ENCODE measurements at regions not wholly inside any gene's neighbourhood (a gene's known extent, or its start where the extent isn't known, plus 50 kb on each side); places are given as distances from the start of the nearest gene placed in this dataset.

DNA sequence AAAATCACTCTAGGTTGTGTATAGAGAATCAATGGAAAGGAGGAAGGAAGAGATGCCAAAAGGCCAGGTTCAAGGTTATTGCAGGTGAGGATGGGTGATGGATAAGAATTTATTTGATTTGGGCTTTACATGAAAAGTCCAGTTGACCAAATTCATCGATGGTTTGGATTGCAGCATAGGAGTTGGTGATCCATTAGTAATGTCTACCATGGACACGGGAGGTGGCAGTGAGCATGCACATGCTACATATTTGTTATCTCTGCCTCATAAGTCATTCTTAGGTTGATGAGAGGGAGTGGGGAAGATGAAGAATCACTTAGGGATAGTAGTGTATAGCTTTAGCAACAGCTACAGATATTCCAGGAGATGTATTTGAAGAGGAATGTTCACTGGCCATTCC is 211.4 kb downstream of the PHETA1 start (continued):
- no peak for TF ChIP-seq CTCF (conservative IDR thresholded peaks at IDR 0.05; ENCODE audit: low read depth in 2 of 2)

DNA sequence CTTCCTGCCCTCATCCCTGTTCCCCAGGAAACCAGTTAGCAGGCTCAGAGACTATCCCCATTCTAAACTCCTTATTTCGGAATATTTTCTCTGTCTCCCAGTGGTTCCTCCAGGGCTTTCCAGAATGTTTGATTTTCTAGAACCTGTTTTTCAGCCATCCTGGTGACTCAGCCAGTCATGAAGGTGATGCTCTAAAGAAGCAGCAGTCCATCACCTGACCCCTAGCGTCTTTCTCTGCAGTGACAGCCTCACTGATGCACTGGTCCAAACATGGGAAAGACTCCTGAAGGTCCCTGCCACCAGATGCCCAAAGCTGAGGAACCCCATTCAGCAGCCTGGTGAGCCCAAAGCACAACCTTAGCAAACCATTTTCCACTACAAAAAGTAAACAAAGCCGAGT is 212.6 kb downstream of the PHETA1 start:
- Mint-ChIP-seq H3K4me3 (no peak overlapping the region), H3K4me1 (peaks cover 41% of the 10 kb centered on the region), H3K27me3 (ENCODE audit: insufficient read depth, low read depth, poor library complexity) (peaks cover 3% of the 10 kb centered on the region), H3K9me3 (no peaks in the 10 kb centered on the region), H3K36me3 (ENCODE audit: low read depth) (no peaks in the 10 kb centered on the region), H3K27ac (no peak overlapping the region)
- no peak overlapping the region for H3K4me2 ChIP-seq
- H3K27me3 ChIP-seq (ENCODE audit: insufficient read depth): no peaks in the 10 kb centered on the region
- H3K4me3 ChIP-seq: no peak overlapping the region
- no peaks in the 10 kb centered on the region for H3K36me3 ChIP-seq (ENCODE audit: insufficient read depth)
- H3F3A ChIP-seq (replicated peaks; ENCODE audit: low read depth): no peaks in the 10 kb centered on the region
- no peak overlapping the region for H3K27ac ChIP-seq (ENCODE audit: low read depth)
- no peak for ATAC-seq
- peaks cover 25% of the 10 kb centered on the region for H3K4me1 ChIP-seq (ENCODE audit: insufficient read depth)
- no peak for DNase-seq (ENCODE audit: low spot score)
- H3K9me2 ChIP-seq (ENCODE audit: insufficient read depth): no peaks in the 10 kb centered on the region
- H4K20me1 ChIP-seq (replicated peaks; ENCODE audit: insufficient read depth): no peaks in the 10 kb centered on the region; the same call in 1 of the 2 replicates
- no peak overlapping the region for H2AFZ ChIP-seq
- H3K79me2 ChIP-seq (replicated peaks; ENCODE audit: insufficient read depth): no peaks in the 10 kb centered on the region
- TF ChIP-seq, protein P1, sequence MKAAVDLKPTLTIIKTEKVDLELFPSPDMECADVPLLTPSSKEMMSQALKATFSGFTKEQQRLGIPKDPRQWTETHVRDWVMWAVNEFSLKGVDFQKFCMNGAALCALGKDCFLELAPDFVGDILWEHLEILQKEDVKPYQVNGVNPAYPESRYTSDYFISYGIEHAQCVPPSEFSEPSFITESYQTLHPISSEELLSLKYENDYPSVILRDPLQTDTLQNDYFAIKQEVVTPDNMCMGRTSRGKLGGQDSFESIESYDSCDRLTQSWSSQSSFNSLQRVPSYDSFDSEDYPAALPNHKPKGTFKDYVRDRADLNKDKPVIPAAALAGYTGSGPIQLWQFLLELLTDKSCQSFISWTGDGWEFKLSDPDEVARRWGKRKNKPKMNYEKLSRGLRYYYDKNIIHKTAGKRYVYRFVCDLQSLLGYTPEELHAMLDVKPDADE (IDR thresholded peaks at IDR 0.05): no peak
- TF ChIP-seq CTCF (conservative IDR thresholded peaks at IDR 0.05; ENCODE audit: low read depth in 2 of 2) (no peak), NANOG (IDR thresholded peaks at IDR 0.05; ENCODE audit: borderline replicate concordance) (no peak), ZNF114 (CRISPR knock-in tag; IDR thresholded peaks at IDR 0.05) (no peak), EZH2 (IDR thresholded peaks at IDR 0.05; ENCODE audit: low read depth, unreplicated experiment) (no peak), EZH2phosphoT487 (IDR thresholded peaks at IDR 0.05; ENCODE audit: unreplicated experiment) (no peak), POLR2AphosphoS5 (IDR thresholded peaks at IDR 0.05; ENCODE audit: low read depth) (no peak), STAT1 (IDR thresholded peaks at IDR 0.05; ENCODE audit: unreplicated experiment) (no peak), JUNB (IDR thresholded peaks at IDR 0.05; ENCODE audit: unreplicated experiment) (no peak), ZNF331 (CRISPR knock-in tag; IDR thresholded peaks at IDR 0.05; ENCODE audit: low read depth) (no peak)
- TF ChIP-seq, protein P2, sequence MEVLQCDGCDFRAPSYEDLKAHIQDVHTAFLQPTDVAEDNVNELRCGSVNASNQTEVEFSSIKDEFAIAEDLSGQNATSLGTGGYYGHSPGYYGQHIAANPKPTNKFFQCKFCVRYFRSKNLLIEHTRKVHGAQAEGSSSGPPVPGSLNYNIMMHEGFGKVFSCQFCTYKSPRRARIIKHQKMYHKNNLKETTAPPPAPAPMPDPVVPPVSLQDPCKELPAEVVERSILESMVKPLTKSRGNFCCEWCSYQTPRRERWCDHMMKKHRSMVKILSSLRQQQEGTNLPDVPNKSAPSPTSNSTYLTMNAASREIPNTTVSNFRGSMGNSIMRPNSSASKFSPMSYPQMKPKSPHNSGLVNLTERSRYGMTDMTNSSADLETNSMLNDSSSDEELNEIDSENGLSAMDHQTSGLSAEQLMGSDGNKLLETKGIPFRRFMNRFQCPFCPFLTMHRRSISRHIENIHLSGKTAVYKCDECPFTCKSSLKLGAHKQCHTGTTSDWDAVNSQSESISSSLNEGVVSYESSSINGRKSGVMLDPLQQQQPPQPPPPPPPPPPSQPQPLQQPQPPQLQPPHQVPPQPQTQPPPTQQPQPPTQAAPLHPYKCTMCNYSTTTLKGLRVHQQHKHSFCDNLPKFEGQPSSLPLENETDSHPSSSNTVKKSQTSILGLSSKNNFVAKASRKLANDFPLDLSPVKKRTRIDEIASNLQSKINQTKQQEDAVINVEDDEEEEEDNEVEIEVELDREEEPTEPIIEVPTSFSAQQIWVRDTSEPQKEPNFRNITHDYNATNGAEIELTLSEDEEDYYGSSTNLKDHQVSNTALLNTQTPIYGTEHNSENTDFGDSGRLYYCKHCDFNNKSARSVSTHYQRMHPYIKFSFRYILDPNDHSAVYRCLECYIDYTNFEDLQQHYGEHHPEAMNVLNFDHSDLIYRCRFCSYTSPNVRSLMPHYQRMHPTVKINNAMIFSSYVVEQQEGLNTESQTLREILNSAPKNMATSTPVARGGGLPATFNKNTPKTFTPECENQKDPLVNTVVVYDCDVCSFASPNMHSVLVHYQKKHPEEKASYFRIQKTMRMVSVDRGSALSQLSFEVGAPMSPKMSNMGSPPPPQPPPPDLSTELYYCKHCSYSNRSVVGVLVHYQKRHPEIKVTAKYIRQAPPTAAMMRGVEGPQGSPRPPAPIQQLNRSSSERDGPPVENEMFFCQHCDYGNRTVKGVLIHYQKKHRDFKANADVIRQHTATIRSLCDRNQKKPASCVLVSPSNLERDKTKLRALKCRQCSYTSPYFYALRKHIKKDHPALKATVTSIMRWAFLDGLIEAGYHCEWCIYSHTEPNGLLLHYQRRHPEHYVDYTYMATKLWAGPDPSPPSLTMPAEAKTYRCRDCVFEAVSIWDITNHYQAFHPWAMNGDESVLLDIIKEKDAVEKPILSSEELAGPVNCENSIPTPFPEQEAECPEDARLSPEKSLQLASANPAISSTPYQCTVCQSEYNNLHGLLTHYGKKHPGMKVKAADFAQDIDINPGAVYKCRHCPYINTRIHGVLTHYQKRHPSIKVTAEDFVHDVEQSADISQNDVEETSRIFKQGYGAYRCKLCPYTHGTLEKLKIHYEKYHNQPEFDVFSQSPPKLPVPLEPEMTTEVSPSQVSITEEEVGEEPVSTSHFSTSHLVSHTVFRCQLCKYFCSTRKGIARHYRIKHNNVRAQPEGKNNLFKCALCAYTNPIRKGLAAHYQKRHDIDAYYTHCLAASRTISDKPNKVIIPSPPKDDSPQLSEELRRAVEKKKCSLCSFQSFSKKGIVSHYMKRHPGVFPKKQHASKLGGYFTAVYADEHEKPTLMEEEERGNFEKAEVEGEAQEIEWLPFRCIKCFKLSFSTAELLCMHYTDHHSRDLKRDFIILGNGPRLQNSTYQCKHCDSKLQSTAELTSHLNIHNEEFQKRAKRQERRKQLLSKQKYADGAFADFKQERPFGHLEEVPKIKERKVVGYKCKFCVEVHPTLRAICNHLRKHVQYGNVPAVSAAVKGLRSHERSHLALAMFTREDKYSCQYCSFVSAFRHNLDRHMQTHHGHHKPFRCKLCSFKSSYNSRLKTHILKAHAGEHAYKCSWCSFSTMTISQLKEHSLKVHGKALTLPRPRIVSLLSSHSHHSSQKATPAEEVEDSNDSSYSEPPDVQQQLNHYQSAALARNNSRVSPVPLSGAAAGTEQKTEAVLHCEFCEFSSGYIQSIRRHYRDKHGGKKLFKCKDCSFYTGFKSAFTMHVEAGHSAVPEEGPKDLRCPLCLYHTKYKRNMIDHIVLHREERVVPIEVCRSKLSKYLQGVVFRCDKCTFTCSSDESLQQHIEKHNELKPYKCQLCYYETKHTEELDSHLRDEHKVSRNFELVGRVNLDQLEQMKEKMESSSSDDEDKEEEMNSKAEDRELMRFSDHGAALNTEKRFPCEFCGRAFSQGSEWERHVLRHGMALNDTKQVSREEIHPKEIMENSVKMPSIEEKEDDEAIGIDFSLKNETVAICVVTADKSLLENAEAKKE (CRISPR knock-in tag; IDR thresholded peaks at IDR 0.05): no peak
